Progenitor cell of endocrine pancreas (in vitro differentiated cells): ENCODE measurements at regions not wholly inside any gene's neighbourhood (a gene's known extent, or its start where the extent isn't known, plus 50 kb on each side); places are given as distances from the start of the nearest gene placed in this dataset.

Source experiments
- DNase-seq: peaks from one replicate; pipeline ENCODE4 v3.0.0; 2021; ENCODE audit warnings: low spot score; ENCODE audit not compliant: unreplicated experiment
- H3K27ac Mint-ChIP-seq: 2 replicates; pipeline ENCODE4 v1.8.0; 2021; ENCODE audit warnings: mild to moderate bottlenecking, moderate library complexity, mixed read lengths
- H3K27me3 Mint-ChIP-seq: 2 replicates; pipeline ENCODE4 v1.8.0; 2021; ENCODE audit warnings: mixed read lengths
- H3K36me3 Mint-ChIP-seq: 2 replicates; pipeline ENCODE4 v1.8.0; 2022; ENCODE audit warnings: mixed read lengths; ENCODE audit not compliant: insufficient read depth
- H3K4me1 Mint-ChIP-seq: 2 replicates; pipeline ENCODE4 v1.8.0; 2021; ENCODE audit warnings: low read depth, mixed read lengths
- H3K4me3 Mint-ChIP-seq: 2 replicates; pipeline ENCODE4 v1.8.0; 2021; ENCODE audit warnings: low read depth, mild to moderate bottlenecking, moderate library complexity, mixed read lengths
- H3K9me3 Mint-ChIP-seq: 2 replicates; pipeline ENCODE4 v1.8.0; 2021; ENCODE audit warnings: low read depth, mixed read lengths
- TF ChIP-seq, protein P1 (sequence below): fragments of 200-600 bp; sonication (generic); IDR thresholded peaks from one replicate; pipeline ENCODE4 v1.5.0; 2021; ENCODE audit warnings: antibody characterized with exemption, mild to moderate bottlenecking; ENCODE audit not compliant: unreplicated experiment

DNA sequence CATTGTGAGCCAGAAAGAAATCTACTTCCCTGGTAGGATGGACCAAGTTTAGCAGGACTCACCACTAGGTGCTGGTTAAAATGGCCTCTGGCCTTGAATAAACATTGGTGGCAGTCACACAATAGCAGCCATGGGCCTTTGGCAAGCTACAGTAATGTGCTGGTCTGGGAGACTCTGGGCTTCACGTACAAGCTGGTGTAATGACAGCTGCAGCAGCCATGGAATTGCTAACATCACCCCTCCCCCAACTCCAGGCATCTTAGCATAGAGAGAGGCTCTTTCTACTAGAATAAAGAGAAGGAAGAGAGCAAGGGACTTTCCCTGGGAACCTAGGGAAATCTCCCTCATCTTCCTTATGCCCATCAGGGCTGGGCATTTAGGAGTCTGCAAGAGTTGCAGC, 205.1 kb upstream of the SEMA3A start:
- no peak for DNase-seq
- TF ChIP-seq, protein P1, sequence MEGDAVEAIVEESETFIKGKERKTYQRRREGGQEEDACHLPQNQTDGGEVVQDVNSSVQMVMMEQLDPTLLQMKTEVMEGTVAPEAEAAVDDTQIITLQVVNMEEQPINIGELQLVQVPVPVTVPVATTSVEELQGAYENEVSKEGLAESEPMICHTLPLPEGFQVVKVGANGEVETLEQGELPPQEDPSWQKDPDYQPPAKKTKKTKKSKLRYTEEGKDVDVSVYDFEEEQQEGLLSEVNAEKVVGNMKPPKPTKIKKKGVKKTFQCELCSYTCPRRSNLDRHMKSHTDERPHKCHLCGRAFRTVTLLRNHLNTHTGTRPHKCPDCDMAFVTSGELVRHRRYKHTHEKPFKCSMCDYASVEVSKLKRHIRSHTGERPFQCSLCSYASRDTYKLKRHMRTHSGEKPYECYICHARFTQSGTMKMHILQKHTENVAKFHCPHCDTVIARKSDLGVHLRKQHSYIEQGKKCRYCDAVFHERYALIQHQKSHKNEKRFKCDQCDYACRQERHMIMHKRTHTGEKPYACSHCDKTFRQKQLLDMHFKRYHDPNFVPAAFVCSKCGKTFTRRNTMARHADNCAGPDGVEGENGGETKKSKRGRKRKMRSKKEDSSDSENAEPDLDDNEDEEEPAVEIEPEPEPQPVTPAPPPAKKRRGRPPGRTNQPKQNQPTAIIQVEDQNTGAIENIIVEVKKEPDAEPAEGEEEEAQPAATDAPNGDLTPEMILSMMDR = no peak
- H3K27me3 Mint-ChIP-seq = no peaks in the 10 kb centered on the region
- peaks cover 13% of the 10 kb centered on the region for H3K36me3 Mint-ChIP-seq
- H3K4me1 Mint-ChIP-seq = no peaks in the 10 kb centered on the region
- peaks cover 33% of the 10 kb centered on the region for H3K9me3 Mint-ChIP-seq
- no peak overlapping the region for H3K27ac Mint-ChIP-seq
- no peak overlapping the region for H3K4me3 Mint-ChIP-seq

- Mint-ChIP-seq H3K4me1 (peaks cover 8% of the 10 kb centered on the region), H3K4me3 (no peak overlapping the region), H3K27me3 (no peaks in the 10 kb centered on the region), H3K27ac (no peak overlapping the region), H3K36me3 (no peaks in the 10 kb centered on the region), H3K9me3 (peaks cover 3% of the 10 kb centered on the region)
- TF ChIP-seq, protein P1 = no peak
- no peak for DNase-seq
Observed at GRCh38 chr7:84394219-84394618, 199.6 kb upstream of the SEMA3A start.

- no peak for DNase-seq
- H3K4me3 Mint-ChIP-seq = no peak overlapping the region
- H3K4me1 Mint-ChIP-seq = peaks cover 8% of the 10 kb centered on the region
- peaks cover 3% of the 10 kb centered on the region for H3K9me3 Mint-ChIP-seq
- TF ChIP-seq, protein P1 = no peak
- no peaks in the 10 kb centered on the region for H3K36me3 Mint-ChIP-seq
- no peaks in the 10 kb centered on the region for H3K27me3 Mint-ChIP-seq
- no peak overlapping the region for H3K27ac Mint-ChIP-seq
Observed at GRCh38 chr7:84393786-84394185, 199.2 kb upstream of the SEMA3A start.

- Mint-ChIP-seq H3K9me3 (peaks cover 3% of the 10 kb centered on the region), H3K27ac (peak overlapping the region; percentile 57), H3K4me1 (peaks cover 10% of the 10 kb centered on the region), H3K4me3 (no peak overlapping the region), H3K36me3 (no peaks in the 10 kb centered on the region), H3K27me3 (no peaks in the 10 kb centered on the region)
- DNase-seq = no peak
- TF ChIP-seq, protein P1 = no peak
Observed at GRCh38 chr7:84390845-84391244, 196.3 kb upstream of the SEMA3A start.

- H3K4me1 Mint-ChIP-seq = peaks cover 10% of the 10 kb centered on the region
Observed at GRCh38 chr7:84389242-84389641, 194.7 kb upstream of the SEMA3A start.

More at GRCh38 chr7:84389242-84389641, 194.7 kb upstream of the SEMA3A start:
- peaks cover 3% of the 10 kb centered on the region for H3K9me3 Mint-ChIP-seq
- DNase-seq = no peak
- TF ChIP-seq, protein P1 = no peak
- no peaks in the 10 kb centered on the region for H3K27me3 Mint-ChIP-seq
- H3K4me3 Mint-ChIP-seq = no peak overlapping the region
- H3K27ac Mint-ChIP-seq = no peak overlapping the region
- no peaks in the 10 kb centered on the region for H3K36me3 Mint-ChIP-seq
